ENCODE measurements at regions not wholly inside any gene's neighbourhood (a gene's known extent, or its start where the extent isn't known, plus 50 kb on each side); places are given as distances from the start of the nearest gene placed in this dataset.

DNA sequence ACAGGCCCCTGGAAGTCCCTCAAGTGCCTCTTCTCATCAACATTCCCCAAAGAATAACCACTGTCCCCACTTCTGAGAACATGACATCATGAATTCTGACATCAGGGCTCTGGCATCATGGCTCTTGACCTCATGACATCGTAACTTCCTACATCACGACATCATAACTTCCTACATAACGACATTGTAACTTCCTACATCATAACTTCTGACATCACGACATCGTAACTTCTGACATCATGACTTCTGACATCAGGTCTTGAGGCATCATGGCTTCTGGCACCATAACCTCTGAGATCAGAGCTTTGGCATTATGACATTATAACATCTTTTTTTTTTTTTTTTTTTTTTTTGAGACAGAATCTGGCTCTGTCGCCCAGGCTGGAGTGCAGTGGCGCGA lies 66.7 kb upstream of the FAM20C start:
- H3K9ac ChIP-seq (ENCODE audit: low read length in 3 of 3), result no peak overlapping the region
- no peaks in the 10 kb centered on the region for H3K36me3 ChIP-seq (ENCODE audit: control insufficient read depth in 2 of 3, insufficient read depth in 3 of 3, low read length in 3 of 3)
- H3K27me3 ChIP-seq (ENCODE audit: control insufficient read depth, insufficient read depth, low read length), result no peaks in the 10 kb centered on the region
- H3K4me3 ChIP-seq (ENCODE audit: low read length in 3 of 3), result no peak overlapping the region
- H3K4me1 ChIP-seq (ENCODE audit: control insufficient read depth in 2 of 3, insufficient read depth in 2 of 3, low read depth in 1 of 3, low read length in 3 of 3), result peaks cover 0 to 9% (median 6%) of the 10 kb centered on the region in 3 donors
- DNase-seq, result no peak
- no peak for TF ChIP-seq CTCF (IDR thresholded peaks at IDR 0.05; ENCODE audit: borderline replicate concordance, extremely low read depth, insufficient read depth)
- H3K9me3 ChIP-seq (ENCODE audit: control insufficient read depth in 2 of 3, insufficient read depth in 1 of 3, low read length in 3 of 3), result no peaks in the 10 kb centered on the region
- intact Hi-C loops (cut with DNase I), result no loop called here
- no peak overlapping the region for H3K27ac ChIP-seq (ENCODE audit: low read depth in 2 of 2, low read length in 2 of 2)
- no peak for FAIRE-seq

- Histone ChIP-seq H3K4me1 (ENCODE audit: control insufficient read depth in 2 of 3, insufficient read depth in 2 of 3, low read depth in 1 of 3, low read length in 3 of 3) (peaks cover 0 to 5% (median 0%) of the 10 kb centered on the region in 3 donors), H3K27me3 (ENCODE audit: control insufficient read depth, insufficient read depth, low read length) (no peaks in the 10 kb centered on the region), H3K9ac (ENCODE audit: low read length in 3 of 3) (no peak overlapping the region), H3K9me3 (ENCODE audit: control insufficient read depth in 2 of 3, insufficient read depth in 1 of 3, low read length in 3 of 3) (no peaks in the 10 kb centered on the region), H3K4me3 (ENCODE audit: low read length in 3 of 3) (no peak overlapping the region), H3K36me3 (ENCODE audit: control insufficient read depth in 2 of 3, insufficient read depth in 3 of 3, low read length in 3 of 3) (no peaks in the 10 kb centered on the region), H3K27ac (ENCODE audit: low read depth in 2 of 2, low read length in 2 of 2) (no peak overlapping the region)
- TF ChIP-seq CTCF (IDR thresholded peaks at IDR 0.05; ENCODE audit: borderline replicate concordance, extremely low read depth, insufficient read depth), result no peak
- no peak for FAIRE-seq
- intact Hi-C loops (cut with DNase I), result no loop called here
- DNase-seq, result no peak
These were observed 66.0 kb upstream of the FAM20C start for GRCh38 chr7:126368-126767.

DNA sequence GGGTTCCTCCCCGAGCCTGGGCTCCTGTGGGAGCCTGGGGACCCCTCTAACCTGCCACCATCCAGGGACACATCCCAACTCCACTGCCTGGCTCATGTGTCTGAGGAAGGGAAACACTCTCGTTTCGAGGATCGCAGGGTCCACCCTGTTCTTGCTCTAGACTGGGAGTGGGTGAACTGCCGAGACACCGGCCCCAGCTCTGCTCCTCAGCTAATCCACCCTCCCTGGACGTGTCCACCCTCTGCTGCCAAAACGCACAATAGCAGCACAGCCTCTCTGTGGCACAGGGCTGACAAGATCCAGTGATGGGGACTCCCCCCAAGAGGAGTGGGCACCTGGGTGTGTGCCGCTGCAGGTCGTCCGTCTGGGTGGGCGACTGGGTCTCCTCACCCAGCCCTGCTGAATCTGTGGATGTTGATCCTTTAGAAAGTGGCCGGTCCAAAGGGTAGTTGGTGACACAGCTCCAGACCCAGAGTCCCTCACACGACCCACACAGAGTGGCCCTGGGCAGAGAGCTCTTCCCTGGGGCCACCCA lies 65.2 kb upstream of the FAM20C start:
- H3K4me3 ChIP-seq (ENCODE audit: low read length in 3 of 3), result no peak overlapping the region
- H3K9ac ChIP-seq (ENCODE audit: low read length in 3 of 3), result no peak overlapping the region
- no peak for TF ChIP-seq CTCF (IDR thresholded peaks at IDR 0.05; ENCODE audit: borderline replicate concordance, extremely low read depth, insufficient read depth)
- H3K4me1 ChIP-seq (ENCODE audit: control insufficient read depth in 2 of 3, insufficient read depth in 2 of 3, low read depth in 1 of 3, low read length in 3 of 3), result no peaks in the 10 kb centered on the region
- DNase-seq, result no peak
- no peaks in the 10 kb centered on the region for H3K36me3 ChIP-seq (ENCODE audit: control insufficient read depth in 2 of 3, insufficient read depth in 3 of 3, low read length in 3 of 3)
- H3K9me3 ChIP-seq (ENCODE audit: control insufficient read depth in 2 of 3, insufficient read depth in 1 of 3, low read length in 3 of 3), result no peaks in the 10 kb centered on the region
- no peak for FAIRE-seq
- intact Hi-C loops (cut with DNase I), result no loop called here
- H3K27me3 ChIP-seq (ENCODE audit: control insufficient read depth, insufficient read depth, low read length), result no peaks in the 10 kb centered on the region
- no peak overlapping the region for H3K27ac ChIP-seq (ENCODE audit: low read depth in 2 of 2, low read length in 2 of 2)
